ENCODE measurements at regions not wholly inside any gene's neighbourhood (a gene's known extent, or its start where the extent isn't known, plus 50 kb on each side); places are given as distances from the start of the nearest gene placed in this dataset.
"Not testable (repeated sequence)": the region's sequence is repeated elsewhere in the genome, so short reads cannot be mapped to it uniquely, and the experiment has no call there.

GRCh38 chr7:34488766-34489165 lies 169.3 kb upstream of the NPSR1 start:
- DNase-seq: no peak

DNA sequence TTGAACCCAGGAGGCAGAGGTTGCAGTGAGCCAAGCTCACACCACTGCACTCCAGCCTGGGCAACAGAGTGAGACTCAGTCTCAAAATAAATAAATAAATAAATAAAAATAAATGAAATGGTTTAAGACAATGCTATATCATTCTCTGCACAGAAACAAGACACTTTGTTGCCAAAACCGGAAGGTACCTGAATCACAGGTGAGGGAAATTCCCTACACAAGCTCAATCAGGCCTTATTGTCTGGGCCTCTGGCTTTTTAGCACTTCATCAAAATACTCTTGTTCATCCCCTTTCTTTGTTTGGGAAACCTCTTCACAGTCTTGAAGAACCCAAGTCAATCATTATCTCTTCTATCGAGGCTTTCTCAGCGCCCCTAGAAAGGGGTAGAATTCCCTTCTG lies 166.1 kb upstream of the NPSR1 start:
- DNase-seq: no peak

DNA sequence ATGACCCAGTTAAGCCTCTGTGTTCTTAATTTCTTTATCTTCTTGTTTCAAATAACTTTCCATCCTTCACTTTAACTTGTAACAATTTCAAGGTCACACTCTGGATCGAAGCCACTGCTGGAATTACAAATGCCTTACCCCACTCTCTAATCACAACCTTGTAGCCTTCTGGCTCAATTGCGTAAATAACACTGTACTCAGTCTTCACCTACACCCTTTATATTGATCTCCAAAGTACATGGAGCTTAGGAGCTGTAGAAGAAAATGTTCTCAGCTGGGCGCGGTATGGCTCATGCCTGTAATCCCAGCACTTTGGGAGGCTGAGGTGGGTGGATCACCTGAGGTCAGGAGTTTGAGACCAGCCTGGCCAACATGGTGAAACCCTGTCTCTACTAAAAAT lies 164.3 kb upstream of the NPSR1 start:
- no peak for DNase-seq

- no peak for DNase-seq
Measured at GRCh38 chr7:34497153-34497777, 160.8 kb upstream of the NPSR1 start.

GRCh38 chr7:34501156-34501555 lies 156.9 kb upstream of the NPSR1 start:
- no peak for DNase-seq

- DNase-seq: no peak
Measured at GRCh38 chr7:34507191-34507590, 150.8 kb upstream of the NPSR1 start.

GRCh38 chr7:34523226-34523918 lies 134.6 kb upstream of the NPSR1 start:
- DNase-seq: no peak

DNA sequence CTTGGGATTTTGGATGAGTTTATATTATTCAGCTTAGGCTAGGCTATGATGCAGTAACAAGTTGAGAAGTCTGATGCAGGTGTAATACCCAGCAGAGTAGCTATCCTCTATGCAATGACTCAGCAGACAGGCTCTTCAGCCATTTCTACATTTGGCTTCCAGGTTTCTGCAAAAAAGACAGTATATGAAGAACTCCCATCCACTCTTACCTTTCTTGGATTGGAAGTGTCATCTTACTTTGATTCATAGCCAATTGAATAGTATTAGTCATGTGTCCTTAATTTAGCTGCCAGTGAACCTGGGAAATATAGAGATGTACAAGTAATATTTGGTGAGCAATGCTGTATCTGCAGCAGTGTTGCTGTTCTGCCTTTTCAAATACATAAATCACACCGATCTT lies 127.8 kb upstream of the NPSR1 start:
- DNase-seq: no peak

DNA sequence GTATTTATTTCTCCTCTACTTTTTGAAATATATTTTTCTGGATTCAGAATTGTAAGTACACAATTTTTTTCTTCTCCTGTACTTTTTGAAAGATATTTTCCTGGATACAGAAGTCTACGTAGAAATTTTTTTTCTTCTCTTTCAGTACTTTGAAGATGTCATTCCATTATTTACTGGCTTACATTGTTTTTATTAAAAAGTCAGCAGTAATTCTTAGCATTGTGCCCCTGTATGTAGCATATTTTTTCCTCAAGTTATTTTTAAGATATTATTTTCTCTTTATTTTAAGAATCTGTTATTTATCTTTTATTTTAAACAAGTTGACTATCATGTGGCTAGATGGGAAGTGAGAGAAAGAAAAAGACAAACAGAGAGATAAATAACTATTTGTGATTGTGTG lies 119.0 kb upstream of the NPSR1 start:
- no peak for DNase-seq

GRCh38 chr7:34544621-34545020 lies 113.4 kb upstream of the NPSR1 start:
- DNase-seq: no peak

- DNase-seq: no peak
Measured at GRCh38 chr7:34550996-34551395, 107.0 kb upstream of the NPSR1 start.

DNA sequence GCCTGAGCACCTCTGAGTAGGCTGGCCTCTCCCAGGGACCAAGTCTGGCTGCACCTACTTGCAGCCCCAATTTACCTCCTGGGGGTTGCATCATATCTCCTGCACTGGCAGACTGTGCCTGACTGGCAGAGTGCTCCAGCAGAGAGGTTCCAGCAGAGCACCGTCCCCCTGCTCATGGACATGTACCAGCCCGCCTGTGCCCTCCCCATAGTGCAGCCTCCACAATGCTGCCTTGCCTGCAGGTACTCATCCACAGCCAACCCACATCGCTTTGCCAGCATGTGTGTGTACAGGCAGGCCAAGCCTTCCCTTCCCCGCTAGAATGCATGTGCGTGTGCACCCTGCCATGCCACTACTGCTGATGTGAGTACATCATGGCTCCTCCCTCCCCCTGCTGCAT lies 105.5 kb upstream of the NPSR1 start:
- no peak for DNase-seq

GRCh38 chr7:34558022-34558421 lies 100.0 kb upstream of the NPSR1 start:
- DNase-seq: no peak

DNA sequence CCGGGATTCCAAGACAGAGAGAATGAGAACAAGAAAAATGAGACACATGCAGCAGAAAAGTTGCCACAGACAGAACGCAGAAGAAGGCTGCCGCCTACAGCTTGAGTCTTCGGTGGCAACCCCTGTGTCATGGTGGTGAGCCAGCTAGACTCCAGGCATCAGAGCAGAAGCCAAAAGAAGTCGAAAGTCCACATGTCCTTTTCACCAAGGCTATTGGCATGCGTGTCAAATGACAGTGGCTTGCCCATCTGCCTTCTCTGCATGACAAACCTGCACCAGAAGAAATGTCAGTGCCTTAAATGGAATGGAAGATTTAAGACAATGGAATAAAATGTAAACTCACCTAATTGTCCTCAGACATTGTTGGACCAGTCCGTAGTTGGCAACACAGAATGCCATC lies 93.9 kb upstream of the NPSR1 start:
- no peak for DNase-seq

GRCh38 chr7:34567906-34568305 lies 90.1 kb upstream of the NPSR1 start:
- no peak for DNase-seq

- no peak for DNase-seq
Measured at GRCh38 chr7:34569975-34570699, 87.9 kb upstream of the NPSR1 start.

GRCh38 chr7:34575006-34575405 lies 83.0 kb upstream of the NPSR1 start:
- no peak for DNase-seq

DNA sequence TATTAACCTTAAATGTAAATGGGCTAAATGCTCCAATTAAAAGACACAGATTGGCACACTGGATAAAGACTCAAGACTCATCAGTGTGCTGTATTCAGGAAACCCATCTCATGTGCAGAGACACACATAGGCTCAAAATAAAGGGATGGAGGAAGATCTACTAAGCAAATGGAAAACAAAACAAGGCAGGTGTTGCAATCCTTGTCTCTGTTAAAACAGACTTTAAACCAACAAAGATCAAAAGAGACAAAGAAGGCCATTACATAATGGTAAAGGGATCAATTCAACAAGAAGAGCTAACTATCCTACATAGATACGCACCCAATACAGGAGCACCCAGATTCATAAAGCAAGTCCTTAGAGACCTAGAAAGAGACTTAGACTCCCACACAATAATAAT lies 80.1 kb upstream of the NPSR1 start:
- DNase-seq: not testable (repeated sequence)

GRCh38 chr7:34581698-34582097 lies 76.3 kb upstream of the NPSR1 start:
- not testable (repeated sequence) for DNase-seq

- DNase-seq: no peak
Measured at GRCh38 chr7:34584526-34584925, 73.5 kb upstream of the NPSR1 start.

DNA sequence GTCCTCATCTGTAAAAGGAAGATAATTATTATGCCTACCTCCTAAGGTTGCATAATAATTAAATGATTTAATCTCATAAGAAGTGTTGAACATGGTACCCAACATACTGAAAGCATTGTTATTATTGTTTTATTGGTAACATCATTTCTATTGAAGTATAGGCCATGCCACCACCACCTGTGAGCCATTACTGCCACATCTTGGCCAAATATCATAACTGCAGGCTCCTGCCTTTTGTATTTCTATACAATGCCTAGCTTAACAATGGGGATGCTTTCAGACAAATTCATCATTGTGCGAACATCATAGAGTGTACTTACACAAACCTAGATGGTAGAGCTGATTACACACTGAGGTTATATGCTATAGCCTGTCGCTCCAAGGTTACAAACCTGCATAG lies 61.1 kb upstream of the NPSR1 start:
- no peak for DNase-seq

- DNase-seq: no peak
Measured at GRCh38 chr7:34603711-34604444, 54.1 kb upstream of the NPSR1 start.

All from left kidney (tissue), 1 donor.